ENCODE measurements at regions not wholly inside any gene's neighbourhood (a gene's known extent, or its start where the extent isn't known, plus 50 kb on each side); places are given as distances from the start of the nearest gene placed in this dataset.
"Not testable (repeated sequence)": the region's sequence is repeated elsewhere in the genome, so short reads cannot be mapped to it uniquely, and the experiment has no call there.

DNA sequence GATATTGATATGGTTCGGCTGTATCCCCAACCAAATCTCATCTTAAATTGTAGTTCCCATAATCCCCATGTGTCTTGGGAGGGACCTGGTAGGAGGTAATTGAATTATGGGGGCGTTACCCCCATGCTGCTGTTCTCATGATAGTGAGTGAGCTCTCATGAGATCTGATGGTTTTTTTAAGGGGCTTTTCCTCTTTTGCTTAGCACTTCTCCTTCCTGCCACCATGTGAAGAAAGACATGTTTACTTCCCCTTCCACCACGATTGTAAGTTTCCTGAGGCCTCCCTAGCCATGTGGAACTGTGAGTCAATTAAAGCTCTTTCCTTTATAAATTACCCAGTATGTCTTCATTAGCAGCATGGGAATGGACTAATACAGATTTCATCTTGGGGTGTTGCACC lies 358.6 kb downstream of the TXNL1 start:
- TF ChIP-seq SMC3 (IDR thresholded peaks at IDR 0.05; ENCODE audit: low read depth, low read length); MAZ (IDR thresholded peaks at IDR 0.05; ENCODE audit: borderline replicate concordance, low read depth, low read length); RAD21 (IDR thresholded peaks at IDR 0.05; ENCODE audit: low read length); MXI1 (IDR thresholded peaks at IDR 0.05; ENCODE audit: borderline replicate concordance, low read depth, low read length); BHLHE40 (IDR thresholded peaks at IDR 0.05; ENCODE audit: low read depth, low read length); POLR2A (IDR thresholded peaks at IDR 0.05; ENCODE audit: low read depth, low read length); MAFK (IDR thresholded peaks at IDR 0.05; ENCODE audit: low read depth, low read length): not testable (repeated sequence)
- TF ChIP-seq, protein P1, sequence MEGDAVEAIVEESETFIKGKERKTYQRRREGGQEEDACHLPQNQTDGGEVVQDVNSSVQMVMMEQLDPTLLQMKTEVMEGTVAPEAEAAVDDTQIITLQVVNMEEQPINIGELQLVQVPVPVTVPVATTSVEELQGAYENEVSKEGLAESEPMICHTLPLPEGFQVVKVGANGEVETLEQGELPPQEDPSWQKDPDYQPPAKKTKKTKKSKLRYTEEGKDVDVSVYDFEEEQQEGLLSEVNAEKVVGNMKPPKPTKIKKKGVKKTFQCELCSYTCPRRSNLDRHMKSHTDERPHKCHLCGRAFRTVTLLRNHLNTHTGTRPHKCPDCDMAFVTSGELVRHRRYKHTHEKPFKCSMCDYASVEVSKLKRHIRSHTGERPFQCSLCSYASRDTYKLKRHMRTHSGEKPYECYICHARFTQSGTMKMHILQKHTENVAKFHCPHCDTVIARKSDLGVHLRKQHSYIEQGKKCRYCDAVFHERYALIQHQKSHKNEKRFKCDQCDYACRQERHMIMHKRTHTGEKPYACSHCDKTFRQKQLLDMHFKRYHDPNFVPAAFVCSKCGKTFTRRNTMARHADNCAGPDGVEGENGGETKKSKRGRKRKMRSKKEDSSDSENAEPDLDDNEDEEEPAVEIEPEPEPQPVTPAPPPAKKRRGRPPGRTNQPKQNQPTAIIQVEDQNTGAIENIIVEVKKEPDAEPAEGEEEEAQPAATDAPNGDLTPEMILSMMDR (conservative IDR thresholded peaks at IDR 0.05; ENCODE audit: low read depth, low read length): not testable (repeated sequence)

Data from IMR-90 (cell line).